HCT116 (cell line): ENCODE measurements at regions not wholly inside any gene's neighbourhood (a gene's known extent, or its start where the extent isn't known, plus 50 kb on each side); places are given as distances from the start of the nearest gene placed in this dataset.

Experiments used
- ATAC-seq: fragments of 200-7000 bp; cut with Tn5 transposase; 2 replicates; pipeline ENCODE4 v1.9.1; 2020; ENCODE audit warnings: mild to moderate bottlenecking, moderate library complexity
- BruUV-seq: library from RNA; stranded (reverse); fragments of 400-500 nt; replicated peaks from 2 replicates; lab custom pipeline; 2021; lab: Mats Ljungman, UMichigan
- CTCF ChIA-PET: fragments of 300-600 bp; sonication (Branson Sonifier 250); formaldehyde crosslinking; loops from one replicate; lab custom pipeline; 2021; ENCODE audit warnings: antibody characterized with exemption; lab: Charles Lee
- POLR2A ChIA-PET: fragments of 300-600, 350-600 bp; sonication (Branson Sonifier 250); formaldehyde crosslinking; loops from one replicate; lab custom pipeline; 2021; ENCODE audit warnings: antibody characterized with exemption; lab: Charles Lee
- RAD21 ChIA-PET, 2 experiments: fragments of 300-600 bp; sonication (Branson Sonifier 250); formaldehyde crosslinking; loops; one replicate each; lab custom pipeline; 2023; ENCODE audit warnings: low total read pairs in 2 of 2; ENCODE audit not compliant: uncharacterized antibody in 2 of 2, unreplicated experiment in 2 of 2, low non-redundant PET in 1 of 2; lab: Charles Lee
- DNase-seq: peaks from one replicate; pipeline ENCODE4 v3.0.0-alpha.2; 2010; ENCODE audit warnings: low read depth, low spot score
- H2AFZ ChIP-seq: fragments of 200-600 bp; shearing (Covaris generic), sonication (generic); 2 replicates; pipeline ENCODE4 v1.6.1; 2017; ENCODE audit warnings: low read depth, mixed run types, mixed read lengths, antibody characterized with exemption, low read length; ENCODE audit not compliant: poor library complexity, severe bottlenecking
- H3K27ac ChIP-seq: 2 replicates; pipeline ENCODE4 v1.5.1; 2012; ENCODE audit warnings: low read depth, low read length
- H3K27me3 ChIP-seq: fragments of 200-600 bp; sonication (generic); 2 replicates; pipeline ENCODE4 v1.6.1; 2016; ENCODE audit warnings: mixed run types, low read length, mixed read lengths; ENCODE audit not compliant: insufficient read depth
- H3K36me3 ChIP-seq, 2 experiments: fragments of 200-500 bp in 1 of 2; fragments of 200-600 bp in 1 of 2; sonication (Bioruptor generic) in 1 of 2; sonication (generic) in 1 of 2; 2 replicates each; pipeline versions ENCODE4 v1.5.1 to v1.6.1; 2014 to 2016; ENCODE audit warnings: low read length in 2 of 2, inconsistent platforms in 1 of 2, mixed read lengths in 1 of 2, mixed run types in 1 of 2; ENCODE audit not compliant: insufficient read depth in 2 of 2, control insufficient read depth in 1 of 2
- H3K4me1 ChIP-seq, 2 experiments: fragments of 200-600 bp in 1 of 2; sonication (generic) in 1 of 2; 2 replicates each; pipeline versions ENCODE4 v1.5.1 to v1.6.1; 2012 to 2017; ENCODE audit warnings: low read length in 2 of 2, inconsistent platforms in 1 of 2, mild to moderate bottlenecking in 1 of 2, mixed read lengths in 1 of 2, mixed run types in 1 of 2, moderate library complexity in 1 of 2; ENCODE audit not compliant: insufficient read depth in 2 of 2, control insufficient read depth in 1 of 2
- H3K4me2 ChIP-seq: fragments of 200-600 bp; sonication (generic); 2 replicates; pipeline ENCODE4 v1.6.1; 2017; ENCODE audit warnings: mixed run types, low read length, mixed read lengths
- H3K4me3 ChIP-seq, 2 experiments: fragments of 200-600 bp in 1 of 2; sonication (generic) in 1 of 2; replicated peaks in 1 of 2; 2 replicates each; pipeline ENCODE4 v1.5.1; 2011 to 2016; ENCODE audit warnings: low read length in 2 of 2, control low read depth in 1 of 2, low read depth in 1 of 2, mild to moderate bottlenecking in 1 of 2, mixed read lengths in 1 of 2, mixed run types in 1 of 2
- H3K79me2 ChIP-seq: fragments of 200-600 bp; sonication (generic); 2 replicates; pipeline ENCODE4 v1.6.1; 2017; ENCODE audit warnings: mild to moderate bottlenecking, mixed run types, low read length, moderate library complexity, mixed read lengths; ENCODE audit not compliant: insufficient read depth
- H3K9ac ChIP-seq: fragments of 200-600 bp; sonication (generic); 2 replicates; pipeline ENCODE4 v1.6.1; 2016; ENCODE audit warnings: low read length, mixed read lengths
- H3K9me2 ChIP-seq: fragments of 200-600 bp; sonication (generic), shearing (Covaris generic); 2 replicates; pipeline ENCODE4 v1.6.1; 2017; ENCODE audit warnings: mixed run types, mild to moderate bottlenecking, moderate library complexity; ENCODE audit not compliant: insufficient read depth
- H3K9me3 ChIP-seq, 2 experiments: fragments of 200-500 bp in 1 of 2; fragments of 200-600 bp in 1 of 2; sonication (Bioruptor generic) in 1 of 2; sonication (generic) in 1 of 2; 2 replicates each; pipeline ENCODE4 v1.6.1; 2014 to 2017; ENCODE audit warnings: low read length in 2 of 2, mixed read lengths in 2 of 2, inconsistent platforms in 1 of 2, low read depth in 1 of 2, mild to moderate bottlenecking in 1 of 2, mixed run types in 1 of 2, moderate library complexity in 1 of 2; ENCODE audit not compliant: control insufficient read depth in 1 of 2, insufficient read depth in 1 of 2
- H4K20me1 ChIP-seq: fragments of 200-600 bp; sonication (generic), shearing (Covaris generic); 2 replicates; pipeline ENCODE4 v1.6.1; 2017; ENCODE audit warnings: mixed run types, mild to moderate bottlenecking, moderate library complexity; ENCODE audit not compliant: insufficient read depth
- CBX3 ChIP-seq: IDR thresholded peaks from 2 replicates; pipeline ENCODE4 v1.6.1; 2012; ENCODE audit warnings: low read depth
- EGR1 ChIP-seq: IDR thresholded peaks from 2 replicates; pipeline ENCODE4 v1.6.1; 2012; ENCODE audit warnings: low read depth
- ELF1 ChIP-seq: IDR thresholded peaks from 2 replicates; pipeline ENCODE4 v1.6.1; 2012; ENCODE audit warnings: low read depth, borderline replicate concordance
- JUND ChIP-seq: IDR thresholded peaks from 2 replicates; pipeline ENCODE4 v1.6.1; 2012
- SRF ChIP-seq: IDR thresholded peaks from 2 replicates; pipeline ENCODE4 v1.6.1; 2012; ENCODE audit warnings: low read depth
- YY1 ChIP-seq: IDR thresholded peaks from 2 replicates; pipeline ENCODE4 v1.6.1; 2011; ENCODE audit warnings: low read length, low read depth, moderate library complexity, mild to moderate bottlenecking; ENCODE audit not compliant: insufficient replicate concordance; ENCODE audit errors: extremely low read depth
- ZFX ChIP-seq: fragments of 450-650 bp; IDR thresholded peaks from 2 replicates; pipeline ENCODE4 v1.6.1; 2017
- ZNF274 ChIP-seq: fragments of 200-500 bp; sonication (Bioruptor generic); IDR thresholded peaks from 2 replicates; pipeline ENCODE4 v1.6.1; 2014; ENCODE audit warnings: mild to moderate bottlenecking, low read depth, low read length, inconsistent platforms
- intact Hi-C: fragments of 100-400 bp; cut with micrococcal nuclease; formaldehyde crosslinking; loops from 2 replicates; pipeline ENCODE4 v1.10.0; 2022
- TF ChIP-seq, protein P1 (sequence below): IDR thresholded peaks from 2 replicates; pipeline ENCODE4 v1.6.1; 2011; ENCODE audit warnings: mild to moderate bottlenecking, low read length, moderate library complexity; ENCODE audit not compliant: insufficient replicate concordance; ENCODE audit errors: extremely low read depth
- TF ChIP-seq, protein P2 (sequence below): IDR thresholded peaks from 2 replicates; pipeline ENCODE4 v1.6.1; 2012
- TF ChIP-seq, protein P3 (sequence below), 3 experiments: fragments of 200-600 bp in 1 of 3; sonication (generic) in 1 of 3; IDR thresholded peaks in 2 of 3; conservative IDR thresholded peaks in 1 of 3; 2 replicates each; pipeline ENCODE4 v1.5.1; 2012 to 2017; ENCODE audit warnings: low read depth in 2 of 3, low read length in 2 of 3, antibody characterized with exemption in 1 of 3, borderline replicate concordance in 1 of 3, control low read depth in 1 of 3, mild to moderate bottlenecking in 1 of 3, mixed read lengths in 1 of 3, mixed run types in 1 of 3, moderate library complexity in 1 of 3; ENCODE audit not compliant: insufficient read depth in 1 of 3
- TF ChIP-seq, protein P4 (sequence below): IDR thresholded peaks from 2 replicates; pipeline ENCODE4 v1.6.1; 2012; ENCODE audit warnings: low read depth
- TF ChIP-seq, protein P5 (sequence below): IDR thresholded peaks from 2 replicates; pipeline ENCODE4 v1.6.1; 2012

DNA sequence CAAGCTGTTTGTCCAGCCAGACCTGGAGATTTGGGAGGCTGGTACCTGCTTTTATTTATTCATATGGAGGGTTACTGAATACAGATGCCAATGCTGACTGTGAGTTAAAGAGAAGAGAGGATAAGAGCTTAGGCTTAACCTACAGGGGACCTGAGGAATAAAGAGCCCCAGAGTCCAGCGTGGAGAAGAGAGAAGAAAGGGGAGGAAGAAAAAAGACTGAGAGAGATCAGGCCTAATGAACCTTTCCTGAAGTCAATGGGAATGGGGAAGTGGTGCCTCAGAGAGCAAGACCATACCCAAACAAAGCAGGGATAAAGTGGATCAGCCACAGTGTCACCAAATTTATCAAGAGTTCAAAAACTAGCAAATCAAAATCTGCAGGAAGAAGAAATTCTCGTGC is 348.6 kb upstream of the KCNH7 start:
- ChIA-PET RAD21 (no interaction called here), POLR2A (no interaction called here), CTCF (no interaction called here)
- no peak overlapping the region for H3K27ac ChIP-seq
- H3K79me2 ChIP-seq, result no peaks in the 10 kb centered on the region
- intact Hi-C loops, result no loop called here
- TF ChIP-seq, protein P1, sequence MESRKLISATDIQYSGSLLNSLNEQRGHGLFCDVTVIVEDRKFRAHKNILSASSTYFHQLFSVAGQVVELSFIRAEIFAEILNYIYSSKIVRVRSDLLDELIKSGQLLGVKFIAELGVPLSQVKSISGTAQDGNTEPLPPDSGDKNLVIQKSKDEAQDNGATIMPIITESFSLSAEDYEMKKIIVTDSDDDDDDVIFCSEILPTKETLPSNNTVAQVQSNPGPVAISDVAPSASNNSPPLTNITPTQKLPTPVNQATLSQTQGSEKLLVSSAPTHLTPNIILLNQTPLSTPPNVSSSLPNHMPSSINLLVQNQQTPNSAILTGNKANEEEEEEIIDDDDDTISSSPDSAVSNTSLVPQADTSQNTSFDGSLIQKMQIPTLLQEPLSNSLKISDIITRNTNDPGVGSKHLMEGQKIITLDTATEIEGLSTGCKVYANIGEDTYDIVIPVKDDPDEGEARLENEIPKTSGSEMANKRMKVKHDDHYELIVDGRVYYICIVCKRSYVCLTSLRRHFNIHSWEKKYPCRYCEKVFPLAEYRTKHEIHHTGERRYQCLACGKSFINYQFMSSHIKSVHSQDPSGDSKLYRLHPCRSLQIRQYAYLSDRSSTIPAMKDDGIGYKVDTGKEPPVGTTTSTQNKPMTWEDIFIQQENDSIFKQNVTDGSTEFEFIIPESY, result no peak
- TF ChIP-seq, protein P2, sequence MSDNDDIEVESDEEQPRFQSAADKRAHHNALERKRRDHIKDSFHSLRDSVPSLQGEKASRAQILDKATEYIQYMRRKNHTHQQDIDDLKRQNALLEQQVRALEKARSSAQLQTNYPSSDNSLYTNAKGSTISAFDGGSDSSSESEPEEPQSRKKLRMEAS, result no peak
- TF ChIP-seq EGR1, result no peak
- TF ChIP-seq, protein P3, sequence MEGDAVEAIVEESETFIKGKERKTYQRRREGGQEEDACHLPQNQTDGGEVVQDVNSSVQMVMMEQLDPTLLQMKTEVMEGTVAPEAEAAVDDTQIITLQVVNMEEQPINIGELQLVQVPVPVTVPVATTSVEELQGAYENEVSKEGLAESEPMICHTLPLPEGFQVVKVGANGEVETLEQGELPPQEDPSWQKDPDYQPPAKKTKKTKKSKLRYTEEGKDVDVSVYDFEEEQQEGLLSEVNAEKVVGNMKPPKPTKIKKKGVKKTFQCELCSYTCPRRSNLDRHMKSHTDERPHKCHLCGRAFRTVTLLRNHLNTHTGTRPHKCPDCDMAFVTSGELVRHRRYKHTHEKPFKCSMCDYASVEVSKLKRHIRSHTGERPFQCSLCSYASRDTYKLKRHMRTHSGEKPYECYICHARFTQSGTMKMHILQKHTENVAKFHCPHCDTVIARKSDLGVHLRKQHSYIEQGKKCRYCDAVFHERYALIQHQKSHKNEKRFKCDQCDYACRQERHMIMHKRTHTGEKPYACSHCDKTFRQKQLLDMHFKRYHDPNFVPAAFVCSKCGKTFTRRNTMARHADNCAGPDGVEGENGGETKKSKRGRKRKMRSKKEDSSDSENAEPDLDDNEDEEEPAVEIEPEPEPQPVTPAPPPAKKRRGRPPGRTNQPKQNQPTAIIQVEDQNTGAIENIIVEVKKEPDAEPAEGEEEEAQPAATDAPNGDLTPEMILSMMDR (IDR thresholded peaks at IDR 0.05 in 2 of 3, conservative IDR thresholded peaks at IDR 0.05 in 1 of 3; ENCODE audit: borderline replicate concordance in 1 of 3, insufficient read depth in 1 of 3, low read depth in 2 of 3, low read length in 2 of 3), result no peak
- DNase-seq (no peak), ATAC-seq (no peak)
- H3K27me3 ChIP-seq, result no peaks in the 10 kb centered on the region
- H3K36me3 ChIP-seq, result no peaks in the 10 kb centered on the region
- H3K9ac ChIP-seq, result no peak overlapping the region
- no TSS peak for BruUV-seq
- no peaks in the 10 kb centered on the region for H4K20me1 ChIP-seq
- no peaks in the 10 kb centered on the region for H3K9me2 ChIP-seq
- H2AFZ ChIP-seq, result no peak overlapping the region
- no peaks in the 10 kb centered on the region for H3K9me3 ChIP-seq
- H3K4me2 ChIP-seq, result no peak overlapping the region
- no peaks in the 10 kb centered on the region for H3K4me1 ChIP-seq
- H3K4me3 ChIP-seq, result no peak overlapping the region

DNA sequence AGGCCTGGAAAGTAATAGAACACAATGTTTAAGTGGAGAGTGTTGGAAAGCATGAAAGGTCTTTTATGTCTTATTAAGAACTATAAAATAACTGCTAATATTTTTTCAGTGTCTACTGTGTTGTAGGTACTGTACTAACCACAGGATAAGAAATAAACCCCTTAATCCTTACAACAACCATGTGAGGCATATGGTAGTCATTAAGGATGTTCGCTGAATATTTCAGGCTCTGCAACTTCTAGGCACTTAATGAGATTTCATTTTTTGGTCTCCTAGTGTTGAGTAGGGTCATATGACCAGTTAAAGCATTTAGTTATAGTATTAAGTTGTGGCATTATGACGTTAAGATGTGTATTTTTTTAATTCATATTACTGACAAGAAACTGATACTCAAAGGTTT is 346.6 kb upstream of the KCNH7 start:
- Histone ChIP-seq H3K4me3 (no peak overlapping the region), H3K36me3 (no peaks in the 10 kb centered on the region), H3K27me3 (no peaks in the 10 kb centered on the region), H4K20me1 (no peaks in the 10 kb centered on the region), H3K9ac (no peak overlapping the region), H3K27ac (no peak overlapping the region), H2AFZ (no peak overlapping the region), H3K79me2 (no peaks in the 10 kb centered on the region), H3K4me1 (no peaks in the 10 kb centered on the region), H3K9me2 (no peaks in the 10 kb centered on the region), H3K4me2 (no peak overlapping the region), H3K9me3 (no peaks in the 10 kb centered on the region)
- no peak for ATAC-seq
- no TSS peak for BruUV-seq
- POLR2A ChIA-PET, result no interaction called here
- intact Hi-C loops, result no loop called here
- no peak for DNase-seq
- RAD21 ChIA-PET, result no interaction called here
- CTCF ChIA-PET, result no interaction called here
- TF ChIP-seq, protein P4, sequence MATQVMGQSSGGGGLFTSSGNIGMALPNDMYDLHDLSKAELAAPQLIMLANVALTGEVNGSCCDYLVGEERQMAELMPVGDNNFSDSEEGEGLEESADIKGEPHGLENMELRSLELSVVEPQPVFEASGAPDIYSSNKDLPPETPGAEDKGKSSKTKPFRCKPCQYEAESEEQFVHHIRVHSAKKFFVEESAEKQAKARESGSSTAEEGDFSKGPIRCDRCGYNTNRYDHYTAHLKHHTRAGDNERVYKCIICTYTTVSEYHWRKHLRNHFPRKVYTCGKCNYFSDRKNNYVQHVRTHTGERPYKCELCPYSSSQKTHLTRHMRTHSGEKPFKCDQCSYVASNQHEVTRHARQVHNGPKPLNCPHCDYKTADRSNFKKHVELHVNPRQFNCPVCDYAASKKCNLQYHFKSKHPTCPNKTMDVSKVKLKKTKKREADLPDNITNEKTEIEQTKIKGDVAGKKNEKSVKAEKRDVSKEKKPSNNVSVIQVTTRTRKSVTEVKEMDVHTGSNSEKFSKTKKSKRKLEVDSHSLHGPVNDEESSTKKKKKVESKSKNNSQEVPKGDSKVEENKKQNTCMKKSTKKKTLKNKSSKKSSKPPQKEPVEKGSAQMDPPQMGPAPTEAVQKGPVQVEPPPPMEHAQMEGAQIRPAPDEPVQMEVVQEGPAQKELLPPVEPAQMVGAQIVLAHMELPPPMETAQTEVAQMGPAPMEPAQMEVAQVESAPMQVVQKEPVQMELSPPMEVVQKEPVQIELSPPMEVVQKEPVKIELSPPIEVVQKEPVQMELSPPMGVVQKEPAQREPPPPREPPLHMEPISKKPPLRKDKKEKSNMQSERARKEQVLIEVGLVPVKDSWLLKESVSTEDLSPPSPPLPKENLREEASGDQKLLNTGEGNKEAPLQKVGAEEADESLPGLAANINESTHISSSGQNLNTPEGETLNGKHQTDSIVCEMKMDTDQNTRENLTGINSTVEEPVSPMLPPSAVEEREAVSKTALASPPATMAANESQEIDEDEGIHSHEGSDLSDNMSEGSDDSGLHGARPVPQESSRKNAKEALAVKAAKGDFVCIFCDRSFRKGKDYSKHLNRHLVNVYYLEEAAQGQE, result no peak
- no peak for TF ChIP-seq JUND
- TF ChIP-seq, protein P5, sequence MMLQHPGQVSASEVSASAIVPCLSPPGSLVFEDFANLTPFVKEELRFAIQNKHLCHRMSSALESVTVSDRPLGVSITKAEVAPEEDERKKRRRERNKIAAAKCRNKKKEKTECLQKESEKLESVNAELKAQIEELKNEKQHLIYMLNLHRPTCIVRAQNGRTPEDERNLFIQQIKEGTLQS, result no peak
- TF ChIP-seq ZNF274, result no peak
- TF ChIP-seq CBX3, result no peak
- TF ChIP-seq SRF, result no peak
- TF ChIP-seq ELF1, result no peak
- TF ChIP-seq ZFX, result no peak
- no peak for TF ChIP-seq YY1
- TF ChIP-seq EGR1, result no peak
